PC-9 (cell line): ENCODE measurements at regions not wholly inside any gene's neighbourhood (a gene's known extent, or its start where the extent isn't known, plus 50 kb on each side); places are given as distances from the start of the nearest gene placed in this dataset.

Experiments
- BruUV-seq: library from RNA; stranded (reverse); fragments of 400-500 nt; replicated peaks from 2 replicates; lab custom pipeline; 2021; lab: Mats Ljungman, UMichigan
- CTCF ChIA-PET: fragments of 300-600 bp; sonication (Branson Sonifier 250); formaldehyde crosslinking; loops from one replicate; lab custom pipeline; 2022; ENCODE audit warnings: antibody characterized with exemption; lab: Charles Lee
- POLR2A ChIA-PET: fragments of 300-600 bp; sonication (Branson Sonifier 250); formaldehyde crosslinking; loops from one replicate; lab custom pipeline; 2022; ENCODE audit warnings: antibody characterized with exemption; ENCODE audit not compliant: unreplicated experiment; lab: Charles Lee
- DNase-seq, 2 experiments: peaks; one replicate each; pipeline versions ENCODE4 v3.0.0 to v3.0.0-alpha.2; 2015 to 2022; ENCODE audit warnings: mixed read lengths in 1 of 2
- H2AFZ ChIP-seq: fragments of 200-600 bp; sonication (generic); 2 replicates; pipeline ENCODE4 v1.8.1; 2017; ENCODE audit warnings: antibody characterized with exemption
- H3F3A ChIP-seq: fragments of 200-600 bp; sonication (generic); 2 replicates; pipeline ENCODE4 v1.8.1; 2017; ENCODE audit warnings: antibody characterized with exemption, mild to moderate bottlenecking, low read depth; ENCODE audit not compliant: insufficient read depth
- H3K27ac ChIP-seq: fragments of 200-600 bp; sonication (generic); 2 replicates; pipeline ENCODE4 v1.6.1; 2016; ENCODE audit warnings: mixed run types
- H3K27me3 ChIP-seq: fragments of 200-600 bp; sonication (generic); 2 replicates; pipeline ENCODE4 v1.6.1; 2016; ENCODE audit warnings: low read depth, mixed run types; ENCODE audit not compliant: insufficient read depth
- H3K36me3 ChIP-seq: fragments of 200-600 bp; sonication (generic); 2 replicates; pipeline ENCODE4 v1.6.1; 2016; ENCODE audit warnings: low read depth, mixed run types
- H3K4me1 ChIP-seq: fragments of 200-600 bp; sonication (generic); replicated peaks from 2 replicates; pipeline ENCODE4 v1.6.1; 2016; ENCODE audit warnings: mixed run types; ENCODE audit not compliant: insufficient read depth
- H3K4me2 ChIP-seq: fragments of 200-600 bp; sonication (generic); 2 replicates; pipeline ENCODE4 v1.6.1; 2017; ENCODE audit warnings: mixed run types
- H3K4me3 ChIP-seq: fragments of 200-600 bp; sonication (generic); 2 replicates; pipeline ENCODE4 v1.6.1; 2016; ENCODE audit warnings: mixed run types
- H3K79me2 ChIP-seq: fragments of 200-600 bp; sonication (generic); 2 replicates; pipeline ENCODE4 v1.6.1; 2017; ENCODE audit warnings: low read depth, mixed run types
- H3K9me2 ChIP-seq: fragments of 200-600 bp; sonication (generic); 2 replicates; pipeline ENCODE4 v1.8.1; 2017; ENCODE audit warnings: mild to moderate bottlenecking; ENCODE audit not compliant: insufficient read depth
- H3K9me3 ChIP-seq: fragments of 200-600 bp; sonication (generic); 2 replicates; pipeline ENCODE4 v1.8.1; 2016; ENCODE audit warnings: low read depth; ENCODE audit not compliant: insufficient read depth
- H4K20me1 ChIP-seq: fragments of 200-600 bp; sonication (generic); 2 replicates; pipeline ENCODE4 v1.8.1; 2017; ENCODE audit not compliant: insufficient read depth
- CTCF ChIP-seq: fragments of 200-600 bp; sonication (generic); conservative IDR thresholded peaks from 2 replicates; pipeline ENCODE4 v1.6.1; 2017; ENCODE audit warnings: mixed run types, antibody characterized with exemption, mild to moderate bottlenecking, moderate library complexity
- EZH2 ChIP-seq: fragments of 200-600 bp; sonication (generic); IDR thresholded peaks from 2 replicates; pipeline ENCODE4 v1.8.0; 2017; ENCODE audit warnings: antibody characterized with exemption, low read depth
- intact Hi-C: fragments of 100-400 bp; cut with micrococcal nuclease; formaldehyde crosslinking; loops from one replicate; pipeline ENCODE4 v1.10.0; 2022; ENCODE audit not compliant: unreplicated experiment

GRCh38 chr6:108766886-108767285, 81.3 kb upstream of the ARMC2 start:
- Histone ChIP-seq H3K27me3 (no peaks in the 10 kb centered on the region), H3K36me3 (no peaks in the 10 kb centered on the region), H3K27ac (no peak overlapping the region), H3K4me2 (no peak overlapping the region), H3K9me3 (no peaks in the 10 kb centered on the region), H3F3A (no peaks in the 10 kb centered on the region), H3K4me3 (no peak overlapping the region), H3K4me1 (no peaks in the 10 kb centered on the region), H3K79me2 (no peaks in the 10 kb centered on the region), H4K20me1 (no peaks in the 10 kb centered on the region), H2AFZ (no peak overlapping the region), H3K9me2 (no peaks in the 10 kb centered on the region)
- intact Hi-C loops = no loop called here
- no peak for TF ChIP-seq CTCF
- TF ChIP-seq EZH2 = no peak
- CTCF ChIA-PET = no interaction called here
- POLR2A ChIA-PET = no interaction called here
- no TSS peak for BruUV-seq
- no peak for DNase-seq

- H3K27me3 ChIP-seq = no peaks in the 10 kb centered on the region
- no peak overlapping the region for H3K27ac ChIP-seq
- H4K20me1 ChIP-seq = no peaks in the 10 kb centered on the region
- BruUV-seq = no TSS peak
- no peak overlapping the region for H3K4me2 ChIP-seq
- H2AFZ ChIP-seq = no peak overlapping the region
- no peaks in the 10 kb centered on the region for H3K4me1 ChIP-seq
- CTCF ChIA-PET = interaction anchor here (0.5 kb wide), 1 partner anchor 9 kb away, joined by 3 read pairs; no protein-coding TSS in a partner anchor
- no peaks in the 10 kb centered on the region for H3K79me2 ChIP-seq
- H3K9me3 ChIP-seq = no peaks in the 10 kb centered on the region
- H3K9me2 ChIP-seq = no peaks in the 10 kb centered on the region
- intact Hi-C loops = no loop called here
- no peak overlapping the region for H3K4me3 ChIP-seq
- POLR2A ChIA-PET = no interaction called here
- TF ChIP-seq CTCF (no peak), EZH2 (no peak)
- H3K36me3 ChIP-seq = no peaks in the 10 kb centered on the region
- no peak for DNase-seq
- no peaks in the 10 kb centered on the region for H3F3A ChIP-seq
Measured at GRCh38 chr6:108767418-108768165, 80.6 kb upstream of the ARMC2 start.

GRCh38 chr6:108768166-108768555, 80.1 kb upstream of the ARMC2 start:
- Histone ChIP-seq H3K79me2 (no peaks in the 10 kb centered on the region), H3K9me2 (no peaks in the 10 kb centered on the region), H3K9me3 (no peaks in the 10 kb centered on the region), H3F3A (no peaks in the 10 kb centered on the region), H3K4me1 (no peaks in the 10 kb centered on the region), H4K20me1 (no peaks in the 10 kb centered on the region), H3K4me2 (no peak overlapping the region), H2AFZ (no peak overlapping the region), H3K27me3 (no peaks in the 10 kb centered on the region), H3K27ac (no peak overlapping the region), H3K4me3 (no peak overlapping the region), H3K36me3 (no peaks in the 10 kb centered on the region)
- BruUV-seq = no TSS peak
- no peak for TF ChIP-seq EZH2
- no peak for TF ChIP-seq CTCF
- intact Hi-C loops = no loop called here
- ChIA-PET CTCF (interaction anchor here (0.5 kb wide), 1 partner anchor 8 kb away, joined by 3 read pairs; no protein-coding TSS in a partner anchor), POLR2A (no interaction called here)
- DNase-seq = no peak
